Pancreas (tissue), 10 donors: ENCODE measurements at regions not wholly inside any gene's neighbourhood (a gene's known extent, or its start where the extent isn't known, plus 50 kb on each side); places are given as distances from the start of the nearest gene placed in this dataset.
A peak's percentile ranks its signal among the peaks of the same experiment; 100 is the strongest.

Experiments
- ATAC-seq, 4 donors: fragments of 200-7000 bp; cut with Tn5 transposase; one replicate each; pipeline versions ENCODE4 v1.8.0 to v1.9.1; 2020; ENCODE audit warnings: mild to moderate bottlenecking in 4 of 4, moderate library complexity in 4 of 4
- DNase-seq, 6 donors: peaks; one replicate each; pipeline ENCODE4 v3.0.0-alpha.2; 2020
- FAIRE-seq: peaks from 2 replicates; lab custom pipeline; 2012; peaks lifted over from hg19 to GRCh38; lab: Jason Lieb, UNC
- H3K27ac ChIP-seq, 4 donors: fragments of 200-600 bp; sonication (generic); 1 replicate in 3 of 4; 2 replicates in 1 of 4; pipeline versions ENCODE4 v1.5.0 to v1.8.0; 2020
- H3K27me3 ChIP-seq, 4 donors: fragments of 200-600 bp; one replicate each; pipeline ENCODE4 v1.8.0; 2021
- H3K36me3 ChIP-seq, 3 donors: fragments of 200-600 bp; sonication (generic) in 1 of 3; one replicate each; pipeline versions ENCODE4 v1.5.0 to v1.8.0; 2020 to 2021
- H3K4me1 ChIP-seq, 3 donors: fragments of 200-600 bp; one replicate each; pipeline ENCODE4 v1.8.0; 2021
- H3K4me3 ChIP-seq, 4 donors: fragments of 200-600 bp; sonication (generic) in 2 of 4; one replicate each; pipeline versions ENCODE4 v1.5.0 to v1.8.0; 2020 to 2021
- H3K9me3 ChIP-seq, 4 donors: fragments of 200-600 bp; one replicate each; pipeline ENCODE4 v1.8.0; 2021
- WGBS, 2 donors: extraction: QIAGEN DNeasy Blood & Tissue Kit; methylation state at CpG; one replicate each; pipeline ENCODE4 v1.1.7; 2013; 5-methylcytosine and 5-hydroxymethylcytosine counted together
- intact Hi-C, 3 donors: fragments of 100-400 bp; cut with DNase I; formaldehyde crosslinking; loops; one replicate each; pipeline versions ENCODE4 v1.11.1 to v1.14.2; 2022
- TF ChIP-seq, protein P1 (sequence below), 4 donors: fragments of 200-600 bp; sonication (generic) in 3 of 4; IDR thresholded peaks; one replicate each; pipeline versions ENCODE4 v1.5.0 to v1.8.0; 2021; ENCODE audit warnings: antibody characterized with exemption in 4 of 4
- donor health status: healthy with polysubstance abuse.
- donor health status: DM: no; HTN: no; CAD: no; lungs with moderate emphysema.
- donor health status: DM: no; HTN: no; CAD: no.
- donor health status: control.
- donor health status: control.
- donor health status: Bipolar disorder and iron deficiency.
- donor health status: DM: yes; HTN: yes; CAD: no.
- donor health status: DM: no; HTN: no; CAD: no.
- donor health status: DM: no; HTN: no; CAD: no.
- donor health status: DM: yes; HTN: yes; CAD: no.

DNA sequence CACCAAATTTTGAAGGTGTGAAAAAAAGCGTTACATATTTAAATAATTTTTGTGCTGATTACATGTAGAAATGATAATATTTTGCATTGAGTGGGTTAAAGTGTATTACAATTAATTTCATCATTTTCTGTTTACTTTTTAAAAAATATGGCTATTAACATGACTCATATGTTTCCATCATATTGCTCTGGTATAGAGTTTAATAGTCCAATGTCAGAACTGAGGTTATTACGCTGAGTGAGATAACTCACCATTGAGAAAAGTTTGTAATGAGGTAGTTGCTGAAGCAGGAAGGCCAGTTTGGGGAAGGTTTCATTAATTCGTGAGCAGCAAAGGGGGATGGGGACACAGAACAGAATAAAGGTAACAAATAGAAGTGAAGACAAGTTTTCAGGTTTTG lies 865.7 kb upstream of the MGAT4C start:
- ATAC-seq = no peak
- 70 to 78% methylated on average over 3 of the region's 3 CpGs for WGBS, 2 donors
- no peak for FAIRE-seq
- Histone ChIP-seq H3K27me3 (no peaks in the 10 kb centered on the region), H3K27ac (no peak overlapping the region), H3K4me1 (no peaks in the 10 kb centered on the region), H3K4me3 (no peak overlapping the region), H3K36me3 (no peaks in the 10 kb centered on the region), H3K9me3 (no peaks in the 10 kb centered on the region)
- TF ChIP-seq, protein P1, sequence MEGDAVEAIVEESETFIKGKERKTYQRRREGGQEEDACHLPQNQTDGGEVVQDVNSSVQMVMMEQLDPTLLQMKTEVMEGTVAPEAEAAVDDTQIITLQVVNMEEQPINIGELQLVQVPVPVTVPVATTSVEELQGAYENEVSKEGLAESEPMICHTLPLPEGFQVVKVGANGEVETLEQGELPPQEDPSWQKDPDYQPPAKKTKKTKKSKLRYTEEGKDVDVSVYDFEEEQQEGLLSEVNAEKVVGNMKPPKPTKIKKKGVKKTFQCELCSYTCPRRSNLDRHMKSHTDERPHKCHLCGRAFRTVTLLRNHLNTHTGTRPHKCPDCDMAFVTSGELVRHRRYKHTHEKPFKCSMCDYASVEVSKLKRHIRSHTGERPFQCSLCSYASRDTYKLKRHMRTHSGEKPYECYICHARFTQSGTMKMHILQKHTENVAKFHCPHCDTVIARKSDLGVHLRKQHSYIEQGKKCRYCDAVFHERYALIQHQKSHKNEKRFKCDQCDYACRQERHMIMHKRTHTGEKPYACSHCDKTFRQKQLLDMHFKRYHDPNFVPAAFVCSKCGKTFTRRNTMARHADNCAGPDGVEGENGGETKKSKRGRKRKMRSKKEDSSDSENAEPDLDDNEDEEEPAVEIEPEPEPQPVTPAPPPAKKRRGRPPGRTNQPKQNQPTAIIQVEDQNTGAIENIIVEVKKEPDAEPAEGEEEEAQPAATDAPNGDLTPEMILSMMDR (IDR thresholded peaks at IDR 0.05) = no peak
- no peak for DNase-seq
- intact Hi-C loops = no loop called here

DNA sequence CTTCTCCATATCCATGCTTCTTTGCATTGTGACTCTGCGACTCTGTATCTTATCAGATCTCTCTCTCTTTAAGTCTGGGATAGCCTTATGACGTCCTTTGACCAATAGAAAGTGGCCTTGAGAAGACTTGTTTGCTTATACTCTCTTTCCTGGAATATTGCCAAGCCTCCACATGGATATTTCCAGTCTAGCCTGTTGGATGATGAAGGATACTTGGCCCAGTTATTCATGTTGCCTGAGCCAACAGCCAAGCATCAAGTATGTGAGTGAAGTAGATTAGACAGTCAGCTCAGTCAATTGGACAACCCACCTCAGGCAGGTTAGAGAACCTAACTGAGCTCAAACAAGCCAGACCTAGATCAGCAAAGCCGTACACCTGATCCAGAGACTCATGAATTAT lies 864.2 kb upstream of the MGAT4C start:
- Histone ChIP-seq H3K27me3 (no peaks in the 10 kb centered on the region), H3K27ac (no peak overlapping the region), H3K9me3 (no peaks in the 10 kb centered on the region), H3K4me1 (no peaks in the 10 kb centered on the region), H3K4me3 (no peak overlapping the region), H3K36me3 (no peaks in the 10 kb centered on the region)
- WGBS, 2 donors = 40 to 43% methylated on average over 3 of the region's 3 CpGs
- TF ChIP-seq, protein P1 (IDR thresholded peaks at IDR 0.05) = no peak
- intact Hi-C loops = no loop called here
- ATAC-seq = no peak
- FAIRE-seq = no peak
- peak in 1 of 6 donors; percentile 6 for DNase-seq

DNA sequence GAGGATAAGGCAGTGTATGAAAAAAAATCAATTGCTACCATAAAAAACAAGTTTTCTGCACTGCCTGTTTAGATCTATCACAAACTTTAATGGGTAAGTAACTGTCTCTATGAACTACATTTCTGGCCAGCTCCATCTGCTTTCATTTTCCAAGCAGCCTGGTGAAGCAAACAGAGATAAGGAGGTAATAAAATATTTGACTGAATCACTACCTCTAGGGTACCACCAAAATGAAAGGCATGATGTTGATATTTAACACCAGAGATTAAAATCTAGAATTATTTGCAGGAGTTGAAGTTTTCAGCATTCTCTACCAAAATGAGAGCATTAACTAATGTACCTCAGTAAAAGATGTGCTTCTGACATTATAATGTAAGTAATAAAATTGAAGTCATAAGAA lies 863.5 kb upstream of the MGAT4C start:
- ATAC-seq = no peak
- no peak for DNase-seq
- H3K27me3 ChIP-seq = no peaks in the 10 kb centered on the region
- H3K9me3 ChIP-seq = no peaks in the 10 kb centered on the region
- TF ChIP-seq, protein P1 (IDR thresholded peaks at IDR 0.05) = no peak
- H3K4me1 ChIP-seq = no peaks in the 10 kb centered on the region
- no peaks in the 10 kb centered on the region for H3K36me3 ChIP-seq
- intact Hi-C loops = no loop called here
- no peak for FAIRE-seq
- no peak overlapping the region for H3K27ac ChIP-seq
- no peak overlapping the region for H3K4me3 ChIP-seq

DNA sequence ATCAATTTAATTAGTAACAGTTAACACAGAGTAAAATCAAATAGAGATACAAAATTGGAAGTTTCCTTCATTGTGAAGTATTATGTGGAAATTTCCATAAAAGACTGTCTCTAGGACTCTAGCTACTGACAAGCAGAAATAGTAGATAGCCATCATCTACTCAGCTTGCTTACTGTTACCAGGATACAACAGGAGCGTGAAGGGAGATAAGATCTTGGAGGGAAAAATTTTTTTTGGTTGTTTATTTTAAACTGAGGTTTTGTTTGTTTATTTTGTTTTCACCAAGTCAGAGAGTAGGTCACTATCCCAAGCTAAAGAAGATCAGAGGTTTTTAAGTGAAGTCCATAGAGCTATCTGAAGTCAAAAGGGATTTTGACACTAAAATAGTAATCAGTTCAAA lies 861.3 kb upstream of the MGAT4C start:
- H3K4me1 ChIP-seq = no peaks in the 10 kb centered on the region
- no peaks in the 10 kb centered on the region for H3K36me3 ChIP-seq
- intact Hi-C loops = no loop called here
- TF ChIP-seq, protein P1 (IDR thresholded peaks at IDR 0.05) = no peak
- 28 to 32% methylated on average over 1 of the region's 1 CpG for WGBS, 2 donors
- no peaks in the 10 kb centered on the region for H3K27me3 ChIP-seq
- no peak overlapping the region for H3K4me3 ChIP-seq
- DNase-seq (no peak), FAIRE-seq (no peak), ATAC-seq (no peak)
- no peak overlapping the region for H3K27ac ChIP-seq
- H3K9me3 ChIP-seq = no peaks in the 10 kb centered on the region

DNA sequence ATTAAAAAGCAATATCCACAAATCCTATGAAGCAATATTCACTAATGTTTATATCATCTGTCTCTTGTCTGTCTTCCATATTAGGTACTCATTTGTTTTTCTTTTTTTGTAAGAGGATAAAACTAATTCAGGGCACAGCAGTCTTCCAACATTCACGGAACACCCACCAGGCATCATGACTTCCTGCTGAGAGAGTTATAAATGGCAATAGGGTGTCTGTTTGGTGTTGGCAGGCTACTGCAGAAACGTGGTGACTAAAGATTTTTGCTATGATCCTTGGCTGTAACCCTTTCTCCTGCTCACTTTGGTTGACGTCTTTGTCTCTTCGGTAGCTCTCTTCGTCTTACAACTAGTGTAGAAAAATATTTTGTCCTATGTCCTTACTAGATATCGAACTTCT lies 860.6 kb upstream of the MGAT4C start:
- TF ChIP-seq, protein P1 (IDR thresholded peaks at IDR 0.05) = no peak

More for the DNA sequence above, 860.6 kb upstream of the MGAT4C start:
- no peak for ATAC-seq
- intact Hi-C loops = no loop called here
- 54 to 73% methylated on average over 6 of the region's 6 CpGs for WGBS, 2 donors
- no peak for FAIRE-seq
- Histone ChIP-seq H3K27ac (no peak overlapping the region), H3K4me3 (no peak overlapping the region), H3K27me3 (no peaks in the 10 kb centered on the region), H3K4me1 (no peaks in the 10 kb centered on the region), H3K9me3 (no peaks in the 10 kb centered on the region), H3K36me3 (no peaks in the 10 kb centered on the region)
- no peak for DNase-seq
